WTC11 (cell line): ENCODE measurements at regions not wholly inside any gene's neighbourhood (a gene's known extent, or its start where the extent isn't known, plus 50 kb on each side); places are given as distances from the start of the nearest gene placed in this dataset.

Source experiments
- ATAC-seq: fragments of 200-7000 bp; cut with Tn5 transposase; 2 replicates; pipeline ENCODE4 v1.10.0; 2021; ENCODE audit warnings: mild to moderate bottlenecking, moderate library complexity
- CTCF ChIA-PET: fragments of 300-600 bp; sonication (Branson Sonifier 250); formaldehyde crosslinking; loops from one replicate; lab custom pipeline; 2021; ENCODE audit warnings: antibody characterized with exemption; lab: Charles Lee
- POLR2A ChIA-PET: fragments of 350-600 bp; sonication (Branson Sonifier 250); formaldehyde crosslinking; loops from one replicate; lab custom pipeline; 2021; ENCODE audit warnings: antibody characterized with exemption; lab: Charles Lee
- DNase-seq: peaks from one replicate; pipeline ENCODE4 v3.0.0; 2021; ENCODE audit warnings: low spot score
- H3K27ac Mint-ChIP-seq: 2 replicates; pipeline ENCODE4 v1.8.0; 2021; ENCODE audit warnings: mixed read lengths
- H3K27me3 Mint-ChIP-seq: 2 replicates; pipeline ENCODE4 v1.8.0; 2021; ENCODE audit warnings: low read depth, mild to moderate bottlenecking, moderate library complexity, mixed read lengths
- H3K36me3 Mint-ChIP-seq: 2 replicates; pipeline ENCODE4 v1.8.0; 2021; ENCODE audit warnings: mixed read lengths
- H3K4me1 Mint-ChIP-seq: 2 replicates; pipeline ENCODE4 v1.8.0; 2022; ENCODE audit warnings: mixed read lengths
- H3K4me3 Mint-ChIP-seq: 2 replicates; pipeline ENCODE4 v1.8.0; 2021; ENCODE audit warnings: mild to moderate bottlenecking, moderate library complexity, mixed read lengths
- H3K9me3 Mint-ChIP-seq: 2 replicates; pipeline ENCODE4 v1.8.0; 2021; ENCODE audit warnings: mixed read lengths
- AR ChIP-seq: fragments of 250-450 bp; sonication (Bioruptor Pico); IDR thresholded peaks from 2 replicates; pipeline ENCODE4 v1.9.0; 2021; ENCODE audit warnings: mild to moderate bottlenecking
- ATF2 ChIP-seq: sonication (generic); formaldehyde crosslinking; IDR thresholded peaks from 2 replicates; pipeline ENCODE4 v1.8.1; 2022; ENCODE audit warnings: low read depth, missing genetic modification reagents, borderline replicate concordance
- CREB1 ChIP-seq: sonication (generic); formaldehyde crosslinking; IDR thresholded peaks from 2 replicates; pipeline ENCODE4 v1.8.0; 2023; ENCODE audit warnings: mild to moderate bottlenecking, missing genetic modification reagents
- E2F4 ChIP-seq: sonication (generic); formaldehyde crosslinking; IDR thresholded peaks from 2 replicates; pipeline ENCODE4 v1.8.1; 2022; ENCODE audit warnings: low read depth, mild to moderate bottlenecking, moderate library complexity, missing genetic modification reagents, borderline replicate concordance
- E2F5 ChIP-seq: sonication (generic); formaldehyde crosslinking; IDR thresholded peaks from 2 replicates; pipeline ENCODE4 v1.8.1; 2022; ENCODE audit warnings: mild to moderate bottlenecking, moderate library complexity, missing genetic modification reagents
- EMX1 ChIP-seq: fragments of 250-450 bp; sonication (Bioruptor Pico); IDR thresholded peaks from 2 replicates; pipeline ENCODE4 v1.8.0; 2021; ENCODE audit warnings: mild to moderate bottlenecking
- FOXK1 ChIP-seq: sonication (generic); formaldehyde crosslinking; IDR thresholded peaks from 2 replicates; pipeline ENCODE4 v1.8.0; 2022; ENCODE audit warnings: mild to moderate bottlenecking, moderate library complexity, missing genetic modification reagents
- GABPB1 ChIP-seq: sonication (generic); formaldehyde crosslinking; IDR thresholded peaks from 2 replicates; pipeline ENCODE4 v1.8.1; 2023; ENCODE audit warnings: mild to moderate bottlenecking, missing genetic modification reagents
- JAZF1 ChIP-seq: fragments of 250-450 bp; sonication (Bioruptor Pico); IDR thresholded peaks from 2 replicates; pipeline ENCODE4 v1.9.0; 2021; ENCODE audit warnings: moderate library complexity, mild to moderate bottlenecking, inconsistent platforms
- JUN ChIP-seq: sonication (generic); formaldehyde crosslinking; IDR thresholded peaks from 2 replicates; pipeline ENCODE4 v1.8.0; 2023; ENCODE audit warnings: mild to moderate bottlenecking, missing genetic modification reagents
- MXD4 ChIP-seq: fragments of 250-450 bp; sonication (Bioruptor Pico); IDR thresholded peaks from 2 replicates; pipeline ENCODE4 v1.8.0; 2021; ENCODE audit warnings: mild to moderate bottlenecking, moderate library complexity, borderline replicate concordance
- NFYB ChIP-seq: sonication (generic); formaldehyde crosslinking; conservative IDR thresholded peaks from 2 replicates; pipeline ENCODE4 v1.8.0; 2022; ENCODE audit warnings: low read depth, missing genetic modification reagents
- NR2C2 ChIP-seq: sonication (generic); formaldehyde crosslinking; IDR thresholded peaks from 2 replicates; pipeline ENCODE4 v1.8.0; 2022; ENCODE audit warnings: mild to moderate bottlenecking, missing genetic modification reagents
- OVOL2 ChIP-seq: fragments of 250-450 bp; sonication (Bioruptor Pico); IDR thresholded peaks from 2 replicates; pipeline ENCODE4 v1.9.0; 2021; ENCODE audit warnings: mild to moderate bottlenecking, borderline replicate concordance
- PRRX2 ChIP-seq: fragments of 250-450 bp; sonication (Bioruptor Pico); IDR thresholded peaks from 2 replicates; pipeline ENCODE4 v1.8.0; 2021; ENCODE audit warnings: mild to moderate bottlenecking
- SMAD4 ChIP-seq: sonication (generic); formaldehyde crosslinking; IDR thresholded peaks from 2 replicates; pipeline ENCODE4 v1.8.0; 2022; ENCODE audit warnings: mild to moderate bottlenecking, missing genetic modification reagents
- STAT6 ChIP-seq: sonication (generic); formaldehyde crosslinking; conservative IDR thresholded peaks from 2 replicates; pipeline ENCODE4 v1.8.1; 2023; ENCODE audit warnings: mild to moderate bottlenecking, low read depth, missing genetic modification reagents, moderate library complexity
- TEAD1 ChIP-seq: sonication (generic); formaldehyde crosslinking; IDR thresholded peaks from 2 replicates; pipeline ENCODE4 v1.8.0; 2022; ENCODE audit warnings: mild to moderate bottlenecking, missing genetic modification reagents
- ZNF263 ChIP-seq: sonication (generic); formaldehyde crosslinking; IDR thresholded peaks from 2 replicates; pipeline ENCODE4 v1.8.1; 2022; ENCODE audit warnings: low read depth, mild to moderate bottlenecking, moderate library complexity, missing genetic modification reagents
- ZNF317 ChIP-seq: sonication (generic); formaldehyde crosslinking; IDR thresholded peaks from 2 replicates; pipeline ENCODE4 v1.8.1; 2023; ENCODE audit warnings: low read depth, mild to moderate bottlenecking, moderate library complexity, missing genetic modification reagents, borderline replicate concordance
- ZSCAN18 ChIP-seq: fragments of 250-450 bp; sonication (Bioruptor Pico); IDR thresholded peaks from 2 replicates; pipeline ENCODE4 v2.1.2; 2022; ENCODE audit warnings: mild to moderate bottlenecking, moderate library complexity

- TF ChIP-seq ATF2 (CRISPR knock-in tag) (no peak), E2F5 (CRISPR knock-in tag) (no peak), JAZF1 (CRISPR knock-in tag) (no peak), NR2C2 (CRISPR knock-in tag) (no peak)
Observed at GRCh38 chr10:57218382-57218781, 857.3 kb upstream of the ZWINT start (continued).

- H3K27me3 Mint-ChIP-seq: no peaks in the 10 kb centered on the region
- H3K4me1 Mint-ChIP-seq: 0 out of 2 replicates have a peak, but pooled peaks cover 3% of the 10 kb centered on the region
- no peak overlapping the region for H3K27ac Mint-ChIP-seq
- H3K36me3 Mint-ChIP-seq: no peaks in the 10 kb centered on the region
- no peak for DNase-seq
- CTCF ChIA-PET: no interaction called here
- H3K4me3 Mint-ChIP-seq: no peak overlapping the region
- TF ChIP-seq EMX1 (no peak), E2F4 (CRISPR knock-in tag) (no peak), MXD4 (CRISPR knock-in tag) (no peak), ZNF263 (no peak), JUN (CRISPR knock-in tag) (no peak), AR (CRISPR knock-in tag) (no peak), PRRX2 (CRISPR knock-in tag) (no peak), NFYB (no peak), FOXK1 (CRISPR knock-in tag) (no peak)
- TF ChIP-seq, all 79 proteins: peak for 0
- no peaks in the 10 kb centered on the region for H3K9me3 Mint-ChIP-seq
- POLR2A ChIA-PET: no interaction called here
- no peak for ATAC-seq
Observed at GRCh38 chr10:57202356-57202755, 841.3 kb upstream of the ZWINT start.

GRCh38 chr10:57188846-57189245 lies 827.8 kb upstream of the ZWINT start:
- CTCF ChIA-PET: no interaction called here
- Mint-ChIP-seq H3K27ac (no peak overlapping the region), H3K27me3 (no peaks in the 10 kb centered on the region), H3K4me1 (no peaks in the 10 kb centered on the region), H3K9me3 (peaks cover 39% of the 10 kb centered on the region), H3K36me3 (peaks cover 22% of the 10 kb centered on the region), H3K4me3 (no peak overlapping the region)
- POLR2A ChIA-PET: no interaction called here
- DNase-seq (no peak), ATAC-seq (no peak)
- no peak for TF ChIP-seq ZSCAN18 (CRISPR knock-in tag)
- TF ChIP-seq AR (CRISPR knock-in tag): no peak
- TF ChIP-seq STAT6: no peak
- no peak for TF ChIP-seq OVOL2
- TF ChIP-seq GABPB1 (CRISPR knock-in tag): no peak
- TF ChIP-seq MXD4 (CRISPR knock-in tag): no peak
- TF ChIP-seq SMAD4: no peak
- TF ChIP-seq TEAD1 (CRISPR knock-in tag): no peak
- TF ChIP-seq ZNF317 (CRISPR knock-in tag): no peak
- TF ChIP-seq CREB1: no peak
